H1 (cell line): ENCODE measurements at regions not wholly inside any gene's neighbourhood (a gene's known extent, or its start where the extent isn't known, plus 50 kb on each side); places are given as distances from the start of the nearest gene placed in this dataset.
"Not testable (repeated sequence)": the region's sequence is repeated elsewhere in the genome, so short reads cannot be mapped to it uniquely, and the experiment has no call there.

Experiments used
- CTCF ChIA-PET: fragments of 300-600 bp; sonication (Branson Sonifier 250); formaldehyde crosslinking; loops from one replicate; lab custom pipeline; 2021; ENCODE audit not compliant: partially characterized antibody; lab: Charles Lee
- POLR2A ChIA-PET: fragments of 300-600 bp; sonication (Branson Sonifier 250); formaldehyde crosslinking; loops from one replicate; lab custom pipeline; 2021; ENCODE audit warnings: inconsistent platforms; ENCODE audit not compliant: partially characterized antibody; lab: Charles Lee
- DNase-seq, 2 experiments: peaks; one replicate each; pipeline versions ENCODE4 v3.0.0 to v3.0.0-alpha.2; 2010 to 2022; ENCODE audit warnings: low spot score in 2 of 2, low read depth in 1 of 2, mixed read lengths in 1 of 2
- FAIRE-seq: peaks from 2 replicates; lab custom pipeline; 2011; peaks lifted over from hg19 to GRCh38; lab: Jason Lieb, UNC
- H2AFZ ChIP-seq: 2 replicates; pipeline ENCODE4 v1.8.1; 2012; ENCODE audit warnings: low read length, inconsistent platforms
- H2AK5ac ChIP-seq: 2 replicates; pipeline ENCODE4 v1.6.1; 2013; ENCODE audit warnings: low read depth, low read length
- H2BK120ac ChIP-seq: replicated peaks from 2 replicates; pipeline ENCODE3; 2013; ENCODE audit warnings: low read depth, low read length, inconsistent platforms
- H2BK12ac ChIP-seq: 2 replicates; pipeline ENCODE4 v1.6.1; 2013; ENCODE audit warnings: low read depth, low read length
- H2BK15ac ChIP-seq: 2 replicates; pipeline ENCODE4 v1.6.1; 2013; ENCODE audit warnings: low read length
- H2BK20ac ChIP-seq: 2 replicates; pipeline ENCODE4 v1.6.1; 2013; ENCODE audit warnings: low read length
- H2BK5ac ChIP-seq: 2 replicates; pipeline ENCODE4 v1.6.1; 2013; ENCODE audit warnings: low read depth, low read length
- H3K14ac ChIP-seq: 2 replicates; pipeline ENCODE4 v1.6.1; 2013; ENCODE audit warnings: inconsistent platforms; ENCODE audit not compliant: insufficient read length
- H3K18ac ChIP-seq: 2 replicates; pipeline ENCODE4 v1.6.1; 2013; ENCODE audit warnings: low read length; ENCODE audit errors: extremely low read depth
- H3K23ac ChIP-seq: 2 replicates; pipeline ENCODE4 v1.6.1; 2013; ENCODE audit warnings: inconsistent platforms; ENCODE audit not compliant: insufficient read length
- H3K23me2 ChIP-seq: 2 replicates; pipeline ENCODE4 v1.6.1; 2013; ENCODE audit warnings: low read depth, low read length
- H3K27ac ChIP-seq: 2 replicates; pipeline ENCODE4 v1.6.1; 2011; ENCODE audit warnings: low read depth, low read length, inconsistent platforms
- H3K27me3 ChIP-seq, 4 experiments: replicated peaks in 1 of 4; 1 replicate in 1 of 4; 2 replicates in 3 of 4; pipeline versions ENCODE4 v1.6.1 to v1.8.1; 2011 to 2013; ENCODE audit warnings: low read length in 3 of 4, mild to moderate bottlenecking in 3 of 4, inconsistent platforms in 2 of 4, mixed read lengths in 2 of 4, moderate library complexity in 1 of 4; ENCODE audit not compliant: control insufficient read depth in 3 of 4, insufficient read depth in 3 of 4; ENCODE audit errors: extremely low read depth in 1 of 4
- H3K36me3 ChIP-seq, 4 experiments: 2 replicates each; pipeline versions ENCODE4 v1.6.1 to v1.8.1; 2011 to 2013; ENCODE audit warnings: mild to moderate bottlenecking in 4 of 4, low read length in 3 of 4, moderate library complexity in 2 of 4, control low read depth in 1 of 4, inconsistent platforms in 1 of 4; ENCODE audit not compliant: insufficient read depth in 4 of 4, control insufficient read depth in 2 of 4
- H3K4ac ChIP-seq: replicated peaks from 2 replicates; pipeline ENCODE3; 2013; ENCODE audit warnings: low read length, low read depth, mixed read lengths, inconsistent platforms; ENCODE audit not compliant: insufficient read length
- H3K4me1 ChIP-seq, 4 experiments: replicated peaks in 1 of 4; 1 replicate in 1 of 4; 2 replicates in 3 of 4; pipeline versions ENCODE4 v1.6.1 to v1.8.1; 2011 to 2013; ENCODE audit warnings: low read length in 3 of 4, inconsistent platforms in 2 of 4, mixed read lengths in 1 of 4; ENCODE audit not compliant: insufficient read depth in 4 of 4, control insufficient read depth in 3 of 4
- H3K4me2 ChIP-seq, 2 experiments: 2 replicates each; pipeline versions ENCODE4 v1.6.1 to v1.8.1; 2011 to 2013; ENCODE audit warnings: low read depth in 2 of 2, low read length in 2 of 2, control low read depth in 1 of 2, inconsistent platforms in 1 of 2, mild to moderate bottlenecking in 1 of 2; ENCODE audit not compliant: insufficient read depth in 1 of 2
- H3K4me3 ChIP-seq, 4 experiments: fragments of 200-600, 300-600 bp in 1 of 4; sonication (generic), shearing (Covaris generic), sonication (Bioruptor Twin) in 1 of 4; 2 replicates each; pipeline versions ENCODE4 v1.5.1 to v1.8.1; 2011 to 2016; ENCODE audit warnings: low read length in 4 of 4, low read depth in 3 of 4, control low read depth in 2 of 4, inconsistent platforms in 2 of 4, mild to moderate bottlenecking in 2 of 4, mixed read lengths in 1 of 4, moderate library complexity in 1 of 4; ENCODE audit not compliant: insufficient read depth in 2 of 4; ENCODE audit errors: extremely low read depth in 1 of 4
- H3K56ac ChIP-seq: replicated peaks from 2 replicates; pipeline ENCODE3; 2013; ENCODE audit warnings: low read depth, mild to moderate bottlenecking, mixed read lengths, low read length, inconsistent platforms; ENCODE audit not compliant: insufficient read length
- H3K79me1 ChIP-seq: 2 replicates; pipeline ENCODE4 v1.6.1; 2013; ENCODE audit warnings: low read depth, low read length, control low read depth
- H3K79me2 ChIP-seq, 2 experiments: 2 replicates each; pipeline versions ENCODE4 v1.6.1 to v1.8.1; 2012 to 2013; ENCODE audit warnings: low read length in 2 of 2, mild to moderate bottlenecking in 2 of 2, inconsistent platforms in 1 of 2; ENCODE audit not compliant: insufficient read depth in 2 of 2, control insufficient read depth in 1 of 2
- H3K9ac ChIP-seq, 4 experiments: replicated peaks in 1 of 4; 1 replicate in 1 of 4; 2 replicates in 3 of 4; pipeline versions ENCODE4 v1.6.1 to v1.8.1; 2011 to 2013; ENCODE audit warnings: low read depth in 3 of 4, low read length in 3 of 4, control low read depth in 2 of 4, mild to moderate bottlenecking in 2 of 4, moderate library complexity in 2 of 4, inconsistent platforms in 1 of 4; ENCODE audit errors: extremely low read depth in 1 of 4
- H3K9me3 ChIP-seq, 2 experiments: 2 replicates each; pipeline versions ENCODE4 v1.6.1 to v1.8.1; 2012 to 2013; ENCODE audit warnings: mild to moderate bottlenecking in 2 of 2, moderate library complexity in 2 of 2, control low read depth in 1 of 2, inconsistent platforms in 1 of 2, low read depth in 1 of 2, low read length in 1 of 2, mixed read lengths in 1 of 2; ENCODE audit not compliant: insufficient read depth in 2 of 2
- H4K20me1 ChIP-seq, 2 experiments: replicated peaks in 1 of 2; 2 replicates each; pipeline versions ENCODE3 to v1.8.1; 2011 to 2013; ENCODE audit warnings: inconsistent platforms in 2 of 2, low read length in 2 of 2, mild to moderate bottlenecking in 1 of 2; ENCODE audit not compliant: insufficient read depth in 2 of 2, control insufficient read depth in 1 of 2
- H4K5ac ChIP-seq: 2 replicates; pipeline ENCODE4 v1.6.1; 2013; ENCODE audit warnings: low read length, low read depth, mixed read lengths, inconsistent platforms; ENCODE audit not compliant: insufficient read length
- H4K8ac ChIP-seq: 2 replicates; pipeline ENCODE4 v1.8.0; 2013; ENCODE audit warnings: mild to moderate bottlenecking, moderate library complexity, low read length, inconsistent platforms; ENCODE audit not compliant: insufficient read depth; ENCODE audit errors: extremely low read depth
- H4K91ac ChIP-seq: replicated peaks from 2 replicates; pipeline ENCODE3; 2013; ENCODE audit warnings: low read length, mixed read lengths, inconsistent platforms; ENCODE audit not compliant: insufficient read length
- RAD21 ChIP-seq, 2 experiments: IDR thresholded peaks in 1 of 2; conservative IDR thresholded peaks in 1 of 2; 2 replicates each; pipeline ENCODE4 v1.6.1; 2011; ENCODE audit warnings: low read depth in 2 of 2, low read length in 2 of 2, improper control_type of control experiment in 1 of 2, inconsistent platforms in 1 of 2, mild to moderate bottlenecking in 1 of 2, moderate library complexity in 1 of 2
- WGBS, 2 experiments: shearing (Covaris generic) in 1 of 2; methylation state at CpG; one replicate each; pipeline versions ENCODE4 v1.1.6 to v1.1.7; 2013 to 2015; ENCODE audit warnings: low lambda C conversion rate in 2 of 2, mixed read lengths in 2 of 2, inconsistent platforms in 1 of 2, low coverage in 1 of 2, missing lambda C conversion rate in 1 of 2; ENCODE audit not compliant: insufficient replicate concordance in 2 of 2, insufficient coverage in 1 of 2, insufficient read length in 1 of 2; ENCODE audit errors: extremely low coverage in 1 of 2, missing lambda C conversion rate in 1 of 2; 5-methylcytosine and 5-hydroxymethylcytosine counted together

DNA sequence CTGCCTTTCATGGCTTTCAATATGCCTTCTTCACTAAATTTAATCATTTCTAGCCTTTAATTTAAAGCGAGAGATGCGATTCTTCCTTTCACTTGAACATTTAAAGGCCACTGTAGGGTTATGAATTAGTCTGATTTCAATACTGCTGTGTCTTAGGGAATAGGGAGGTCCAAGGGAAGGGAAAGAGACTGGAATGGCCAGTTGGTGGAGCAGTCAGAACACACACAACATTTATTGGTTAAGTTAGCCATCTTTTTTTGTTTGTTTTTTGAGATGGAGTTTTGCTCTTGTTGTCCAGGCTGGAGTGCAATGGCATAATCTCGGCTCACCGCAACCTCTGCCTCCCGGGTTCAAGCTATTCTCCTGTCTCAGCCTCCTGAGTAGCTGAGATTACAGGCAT, 662.5 kb upstream of the LUZP2 start:
- POLR2A ChIA-PET, result not testable (repeated sequence)

More for the DNA sequence above, 662.5 kb upstream of the LUZP2 start:
- H3K18ac ChIP-seq, H2BK120ac ChIP-seq, H3K23me2 ChIP-seq, H3K4ac ChIP-seq, H2BK5ac ChIP-seq, H3K9ac ChIP-seq, H2AK5ac ChIP-seq, H2BK12ac ChIP-seq, H4K20me1 ChIP-seq, H3K4me3 ChIP-seq, CTCF ChIA-PET, H4K8ac ChIP-seq, H2BK15ac ChIP-seq, H3K14ac ChIP-seq, H3K27ac ChIP-seq, H4K91ac ChIP-seq, H3K79me1 ChIP-seq, H4K5ac ChIP-seq, H3K4me2 ChIP-seq, H3K9me3 ChIP-seq, H3K27me3 ChIP-seq, H3K23ac ChIP-seq, H2BK20ac ChIP-seq, H3K4me1 ChIP-seq, H3K79me2 ChIP-seq, DNase-seq, FAIRE-seq, H3K36me3 ChIP-seq, H2AFZ ChIP-seq: not testable (repeated sequence)
- TF ChIP-seq RAD21 (IDR thresholded peaks at IDR 0.05 in 1 of 2, conservative IDR thresholded peaks at IDR 0.05 in 1 of 2; ENCODE audit: low read depth in 2 of 2, low read length in 2 of 2), result peak in 1 of 2 experiments; percentile 37; a peak in 2 of 4 replicates
- WGBS, 2 experiments, result 97% methylated on average over 5 of the region's 5 CpGs; no CpG with 5 or more reads in 1 of the 2 experiments
- H3K56ac ChIP-seq, result peak overlapping the region; percentile 69
